ENCODE measurements at regions not wholly inside any gene's neighbourhood (a gene's known extent, or its start where the extent isn't known, plus 50 kb on each side); places are given as distances from the start of the nearest gene placed in this dataset.

DNA sequence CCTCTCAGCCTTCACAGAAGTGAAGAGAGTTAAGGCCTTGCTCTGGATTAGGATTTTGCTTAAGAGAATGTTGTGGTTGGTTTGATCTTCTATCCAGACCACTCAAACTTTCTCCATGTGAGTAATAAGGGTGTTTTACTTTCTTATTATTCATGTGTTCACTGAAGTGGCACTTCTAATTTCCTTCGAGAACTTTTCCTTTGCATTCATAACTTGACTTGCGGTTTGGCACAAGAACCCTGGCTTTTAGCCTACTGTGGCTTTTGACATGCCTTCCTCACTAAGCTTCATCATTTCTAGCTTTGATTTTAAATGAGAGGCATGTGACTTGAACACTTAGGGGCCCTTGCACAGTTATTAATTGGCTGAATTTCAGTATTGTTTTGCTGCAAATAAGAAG is 166.1 kb upstream of the OPRM1 start:
- no peak for DNase-seq

GRCh38 chr6:153862927-153863326 is 176.1 kb upstream of the OPRM1 start:
- DNase-seq = no peak

DNA sequence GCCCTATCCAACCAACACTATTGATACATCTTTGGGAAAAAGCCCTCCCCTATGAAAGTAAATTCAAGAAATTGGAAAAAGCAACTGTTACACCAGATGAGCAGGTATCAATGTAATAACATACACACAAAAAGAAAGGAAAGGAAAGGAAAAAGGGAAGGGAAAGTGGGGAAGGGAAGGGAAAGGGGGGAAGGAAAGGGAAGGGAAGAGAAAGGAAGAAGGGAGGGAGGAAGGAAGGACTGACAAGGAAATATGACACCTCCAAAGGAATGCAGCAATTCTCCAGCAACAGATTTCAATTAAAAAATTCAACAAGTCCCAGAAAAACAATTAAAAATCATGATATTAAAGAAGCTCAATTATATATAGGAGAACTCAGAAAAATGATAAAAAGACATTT is 176.9 kb upstream of the OPRM1 start:
- DNase-seq = no peak

DNA sequence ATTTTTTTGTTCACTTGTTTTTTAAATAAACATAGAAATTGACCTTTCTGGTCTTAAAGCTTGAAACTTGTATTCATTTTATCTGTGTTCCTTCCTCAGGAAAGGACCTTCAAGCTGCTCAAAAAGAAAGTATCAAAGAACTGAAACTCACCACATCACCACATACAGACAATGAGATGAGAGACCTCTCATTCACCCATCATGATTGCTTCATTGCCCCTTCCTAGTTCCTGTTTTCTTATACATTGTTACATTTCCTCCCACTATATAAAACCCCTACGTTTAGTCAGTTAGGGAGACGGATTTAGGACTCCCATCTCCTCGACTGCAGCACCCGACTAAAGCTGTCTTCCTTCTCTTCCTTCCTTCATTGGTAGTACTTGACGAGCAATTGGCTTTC is 180.5 kb upstream of the OPRM1 start:
- DNase-seq = no peak

GRCh38 chr6:153856929-153857376 is 182.1 kb upstream of the OPRM1 start:
- DNase-seq = no peak

DNA sequence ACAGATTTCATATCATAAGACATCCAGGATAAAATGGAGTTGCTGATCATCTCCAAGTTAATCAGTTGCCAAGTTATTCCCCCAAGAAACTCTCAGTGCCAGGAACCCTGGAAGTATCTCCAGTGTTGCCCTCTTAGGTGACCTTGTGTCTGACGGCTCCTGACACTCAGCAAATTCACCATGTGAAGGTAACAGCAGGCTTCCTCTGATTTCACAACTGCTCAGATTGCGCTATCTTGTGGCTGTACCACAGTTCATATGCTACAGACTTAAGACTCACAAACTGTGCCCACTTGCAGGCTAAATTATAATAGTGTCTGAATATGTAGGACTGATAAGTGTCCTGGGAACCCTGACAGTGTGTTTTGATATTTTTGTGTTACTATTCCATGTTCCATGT is 186.6 kb upstream of the OPRM1 start:
- DNase-seq = no peak

- DNase-seq = no peak
Observed at GRCh38 chr6:153852034-153852433, 187.0 kb upstream of the OPRM1 start.

DNA sequence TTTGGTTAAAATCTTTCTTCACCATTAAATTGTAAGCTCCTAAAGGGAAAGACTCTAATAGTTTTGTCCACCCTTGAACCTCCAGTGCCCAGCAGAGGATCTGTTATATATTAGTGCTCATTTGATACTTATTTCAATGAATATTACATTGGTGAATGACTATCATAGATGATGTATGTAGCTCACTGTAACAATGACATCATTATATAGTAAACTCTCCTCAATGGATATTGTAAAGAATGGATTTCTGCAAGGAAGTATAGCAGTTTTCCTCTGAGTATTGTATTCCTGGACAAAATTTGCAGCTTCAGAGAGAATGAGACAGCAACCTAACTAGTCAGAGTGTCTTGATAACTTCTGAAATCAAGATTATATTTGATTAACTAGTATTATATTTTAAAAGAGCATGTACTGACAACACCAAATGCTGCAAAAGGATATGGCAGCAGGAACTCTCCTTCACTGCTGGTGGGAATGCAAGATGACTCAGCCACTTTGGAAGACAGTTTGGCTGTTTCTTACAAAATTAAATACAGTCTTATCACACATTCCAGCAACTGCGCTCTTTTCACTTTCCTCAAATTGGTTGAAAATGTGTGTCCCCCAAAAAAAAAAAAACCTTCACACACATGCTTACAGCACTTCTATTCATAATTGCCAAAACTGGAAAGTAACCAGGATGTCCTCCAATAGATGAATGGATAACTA is 189.8 kb upstream of the OPRM1 start:
- no peak for DNase-seq

GRCh38 chr6:153843420-153843819 is 195.6 kb upstream of the OPRM1 start:
- DNase-seq = no peak

- no peak for DNase-seq
Observed at GRCh38 chr6:153842491-153842890, 196.5 kb upstream of the OPRM1 start.

DNA sequence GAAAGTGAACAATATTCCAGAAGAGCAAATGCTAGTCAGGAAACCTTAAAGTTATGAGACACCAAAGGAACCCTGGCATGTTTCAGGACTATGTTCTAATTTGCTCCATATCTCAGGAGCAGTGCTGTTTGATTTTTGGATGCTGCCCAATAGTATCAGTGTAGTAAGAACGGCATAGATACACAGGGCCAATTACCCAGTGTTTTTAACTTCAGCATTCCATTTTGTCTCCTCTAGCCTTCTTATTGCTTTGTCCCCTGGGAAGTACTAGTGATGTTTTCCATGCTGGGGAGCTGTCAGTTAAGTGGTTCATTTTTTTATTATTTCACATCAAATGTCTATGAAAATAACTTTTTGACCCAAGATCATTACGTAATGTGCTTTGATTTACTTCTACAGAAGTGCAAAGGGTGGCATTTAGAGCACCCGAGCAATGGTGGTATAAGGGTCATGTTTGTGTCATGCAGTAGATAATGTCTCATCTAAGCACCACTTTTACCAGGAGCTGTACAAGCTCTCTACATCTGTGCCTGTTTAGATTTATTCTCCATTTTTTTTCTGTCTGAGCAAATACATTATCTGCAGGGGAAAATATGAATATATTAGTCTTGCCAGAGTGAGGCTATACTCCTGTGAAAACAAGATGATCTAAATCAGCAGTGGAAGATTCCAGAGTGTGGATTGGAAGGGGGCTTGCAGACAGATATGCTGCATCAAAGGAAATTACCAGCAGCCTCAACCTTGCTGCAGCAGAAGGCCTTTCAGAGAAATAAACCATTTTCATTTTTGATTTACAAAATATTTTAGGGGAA is 198.8 kb upstream of the OPRM1 start:
- no peak for DNase-seq

DNA sequence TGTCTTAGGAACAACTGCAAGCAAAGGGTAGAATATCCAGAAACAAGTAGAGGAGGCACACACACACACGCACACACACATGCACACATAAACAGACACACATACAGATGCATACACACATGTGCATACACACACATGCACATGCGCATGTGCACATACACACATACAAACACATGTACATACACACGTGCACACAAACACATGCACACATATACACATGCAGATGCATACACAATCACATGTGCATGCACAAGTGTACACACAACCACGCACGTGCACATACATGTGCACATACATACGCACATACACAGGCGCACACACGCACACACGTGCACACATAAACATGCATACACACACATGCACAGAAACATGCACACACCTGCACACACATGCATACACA is 206.5 kb upstream of the OPRM1 start:
- no peak for DNase-seq

- no peak for DNase-seq
Observed at GRCh38 chr6:153831350-153832078, 207.5 kb upstream of the OPRM1 start.

DNA sequence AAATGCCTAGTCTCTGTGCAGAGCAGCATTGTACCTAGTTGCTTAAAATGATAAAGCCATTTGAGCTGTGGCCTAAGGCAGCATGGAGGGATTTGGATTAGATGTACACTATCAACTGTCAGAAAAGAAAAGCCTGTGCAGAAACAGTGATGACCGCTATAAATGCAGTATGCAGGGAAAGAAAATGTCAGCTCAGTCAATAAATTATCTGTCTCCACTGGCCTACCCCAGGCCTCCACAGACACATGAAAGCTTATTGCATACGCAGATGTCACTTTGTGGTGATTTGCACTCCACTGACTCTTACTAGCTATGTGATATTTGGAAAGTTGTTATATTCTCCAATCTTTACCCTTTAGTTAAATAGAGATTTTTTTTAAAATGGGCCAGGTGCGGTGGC is 221.9 kb upstream of the OPRM1 start:
- no peak for DNase-seq

- no peak for DNase-seq
Observed at GRCh38 chr6:153816366-153816765, 222.7 kb upstream of the OPRM1 start.

DNA sequence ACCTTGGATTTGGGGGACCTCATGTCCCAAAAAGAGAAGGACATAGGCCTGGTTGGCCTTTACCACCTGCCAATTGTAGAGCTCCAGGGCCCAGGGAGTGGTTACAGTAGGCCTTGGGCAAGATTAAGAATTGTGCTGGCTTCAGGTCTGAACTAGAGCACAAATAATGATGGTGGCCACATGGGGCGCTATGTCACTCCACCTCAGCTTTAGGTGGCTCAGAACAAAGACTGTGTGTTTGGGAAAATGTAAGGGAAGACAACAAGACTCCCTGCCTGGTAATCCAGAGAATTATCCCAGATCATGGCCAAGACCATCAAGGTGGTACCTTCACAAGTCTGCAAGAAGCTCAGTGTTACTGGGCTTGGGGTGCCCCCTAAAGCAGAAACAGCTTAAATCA is 224.9 kb upstream of the OPRM1 start:
- DNase-seq = no peak

DNA sequence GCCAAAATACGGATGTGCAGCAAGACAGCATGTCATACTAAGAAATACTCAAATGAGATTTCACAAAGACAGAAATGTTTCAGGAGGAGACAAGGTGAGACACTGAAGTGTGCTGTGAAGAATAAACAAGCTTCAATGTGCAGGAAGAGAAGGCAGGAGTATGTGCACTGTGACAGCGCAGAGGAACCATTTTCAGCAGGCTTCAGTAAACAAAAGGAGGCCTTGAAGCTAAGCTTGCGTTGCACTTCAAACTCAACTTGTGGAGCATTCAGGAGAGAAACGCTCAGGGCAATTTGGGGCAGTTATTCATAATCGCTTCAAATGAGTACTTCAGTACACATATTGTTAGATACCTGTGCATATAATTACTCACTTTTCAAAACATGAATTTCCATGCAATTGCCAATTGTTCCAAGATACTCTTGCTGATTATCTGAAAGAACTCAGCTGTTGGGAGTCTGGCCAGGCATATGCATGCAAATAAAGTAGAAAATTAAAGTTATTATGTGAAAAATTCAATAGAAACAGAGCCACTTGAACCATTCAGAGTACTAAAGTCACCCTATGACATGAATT is 234.2 kb upstream of the OPRM1 start:
- DNase-seq = no peak

DNA sequence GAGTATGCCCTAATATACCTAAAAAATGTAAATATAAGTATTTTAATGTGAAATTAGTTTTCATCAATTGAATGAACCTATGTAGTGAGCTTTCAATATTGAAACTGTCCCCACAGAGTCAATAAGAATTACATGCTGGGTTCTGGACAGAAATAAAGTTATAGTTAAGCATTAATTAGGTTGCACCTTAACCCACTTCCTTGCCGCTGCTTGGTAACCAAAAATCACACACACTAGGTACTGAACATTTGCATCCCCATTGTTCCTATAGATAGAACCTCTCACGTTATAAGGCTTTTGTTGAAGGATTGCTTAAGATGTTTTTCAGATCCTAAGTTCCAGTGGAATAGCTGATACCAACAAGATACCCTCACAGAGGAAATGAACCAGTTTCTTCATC is 237.1 kb upstream of the OPRM1 start:
- DNase-seq = no peak

DNA sequence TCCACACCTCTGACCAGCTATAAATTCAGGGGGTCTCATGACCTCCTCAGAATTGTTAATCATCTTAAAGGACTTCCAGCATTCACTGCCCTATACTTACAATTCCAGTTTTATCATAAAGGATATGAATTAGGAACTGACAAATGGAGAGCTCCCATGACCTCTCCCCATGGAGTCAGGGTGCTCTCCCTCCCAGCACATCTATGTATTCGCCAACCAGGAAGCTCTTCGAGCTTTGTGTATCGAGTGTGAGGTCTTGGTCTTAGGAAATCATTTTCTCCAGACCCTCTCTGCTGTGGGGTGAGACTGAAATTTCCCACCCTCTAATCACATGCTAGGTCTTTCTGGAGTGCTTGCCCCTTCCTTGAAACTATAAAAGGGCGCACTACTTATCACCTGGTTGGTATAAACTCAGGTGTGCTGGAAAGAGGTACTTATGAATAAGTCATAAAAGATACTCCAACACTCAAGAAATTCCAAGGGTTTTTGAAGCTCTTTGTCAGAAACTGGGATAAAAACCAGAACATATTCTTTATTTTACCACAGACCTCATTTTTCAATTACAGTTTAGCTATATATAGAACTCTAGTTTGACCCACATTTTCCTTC is 238.4 kb upstream of the OPRM1 start:
- no peak for DNase-seq

GRCh38 chr6:153790876-153791473 is 248.1 kb upstream of the OPRM1 start:
- no peak for DNase-seq

GRCh38 chr6:153790048-153790447 is 249.0 kb upstream of the OPRM1 start:
- no peak for DNase-seq

DNA sequence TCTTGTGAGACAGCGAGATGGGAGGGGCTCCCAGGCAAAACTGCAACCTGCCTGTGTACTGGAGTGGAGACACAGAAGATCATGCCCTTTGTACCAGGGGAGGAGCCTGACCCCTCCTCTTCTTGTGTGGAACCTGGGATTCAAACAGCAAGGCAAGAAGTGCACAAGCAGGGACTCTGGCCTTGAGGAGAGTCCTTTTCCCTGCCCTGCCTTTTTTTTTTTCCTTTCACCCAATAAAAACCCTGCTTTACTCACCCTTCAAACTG is 251.8 kb upstream of the OPRM1 start:
- DNase-seq = no peak

GRCh38 chr6:153781306-153781705 is 257.7 kb upstream of the OPRM1 start:
- no peak for DNase-seq

Measured in bone marrow (tissue), 2 donors.